Naive thymus-derived CD8-positive, alpha-beta T cell (primary cell): ENCODE measurements at regions not wholly inside any gene's neighbourhood (a gene's known extent, or its start where the extent isn't known, plus 50 kb on each side); places are given as distances from the start of the nearest gene placed in this dataset.

Source experiments
- ATAC-seq, 2 donors: fragments of 150-1000 bp; cut with Tn5 transposase in 1 of 2; sonication (Bioruptor Pico), chemical (Tn5 transposase) in 1 of 2; 1 replicate in 1 of 2; 2 replicates in 1 of 2; pipeline ENCODE4 v1.10.0; 2021; ENCODE audit warnings: mild to moderate bottlenecking in 2 of 2, moderate library complexity in 2 of 2
- POLR2A ChIA-PET: fragments of 350-600 bp; sonication (Branson Sonifier 250); formaldehyde crosslinking; loops from one replicate; lab custom pipeline; 2021; ENCODE audit warnings: antibody characterized with exemption; lab: Charles Lee
- DNase-seq, 10 donors: peaks; one replicate each; pipeline versions ENCODE4 v3.0.0 to v3.0.0-alpha.2; 2020 to 2022
- H3K27ac Mint-ChIP-seq, 10 donors: one replicate each; pipeline ENCODE4 v1.8.0; 2020 to 2022; ENCODE audit warnings: mild to moderate bottlenecking in 10 of 10, mixed read lengths in 10 of 10, moderate library complexity in 4 of 10, inconsistent platforms in 1 of 10
- H3K27me3 Mint-ChIP-seq, 5 donors: one replicate each; pipeline ENCODE4 v1.8.0; 2021 to 2022; ENCODE audit warnings: mixed read lengths in 5 of 5
- H3K36me3 Mint-ChIP-seq, 3 donors: one replicate each; pipeline ENCODE4 v1.8.0; 2020 to 2022; ENCODE audit warnings: mixed read lengths in 3 of 3, mild to moderate bottlenecking in 2 of 3, inconsistent platforms in 1 of 3
- H3K4me1 Mint-ChIP-seq, 4 donors: one replicate each; pipeline ENCODE4 v1.8.0; 2021 to 2022; ENCODE audit warnings: mixed read lengths in 4 of 4
- H3K4me3 Mint-ChIP-seq, 10 donors: one replicate each; pipeline ENCODE4 v1.8.0; 2020 to 2022; ENCODE audit warnings: mild to moderate bottlenecking in 10 of 10, mixed read lengths in 10 of 10, moderate library complexity in 6 of 10, inconsistent platforms in 1 of 10
- H3K9me3 Mint-ChIP-seq, 9 donors: one replicate each; pipeline ENCODE4 v1.8.0; 2020 to 2022; ENCODE audit warnings: mixed read lengths in 9 of 9, mild to moderate bottlenecking in 3 of 9, inconsistent platforms in 1 of 9, moderate library complexity in 1 of 9

GRCh38 chr7:68425377-68425776 lies 1172.9 kb upstream of the AUTS2 start:
- H3K27ac Mint-ChIP-seq: no peak overlapping the region
- no peaks in the 10 kb centered on the region for H3K36me3 Mint-ChIP-seq
- H3K4me3 Mint-ChIP-seq: no peak overlapping the region
- H3K9me3 Mint-ChIP-seq: peaks cover 5 to 31% (median 14%) of the 10 kb centered on the region in 9 donors
- no peaks in the 10 kb centered on the region for H3K4me1 Mint-ChIP-seq
- no peak for DNase-seq
- peaks cover 0 to 3% (median 0%) of the 10 kb centered on the region in 5 donors for H3K27me3 Mint-ChIP-seq
- POLR2A ChIA-PET: no interaction called here
- no peak for ATAC-seq

DNA sequence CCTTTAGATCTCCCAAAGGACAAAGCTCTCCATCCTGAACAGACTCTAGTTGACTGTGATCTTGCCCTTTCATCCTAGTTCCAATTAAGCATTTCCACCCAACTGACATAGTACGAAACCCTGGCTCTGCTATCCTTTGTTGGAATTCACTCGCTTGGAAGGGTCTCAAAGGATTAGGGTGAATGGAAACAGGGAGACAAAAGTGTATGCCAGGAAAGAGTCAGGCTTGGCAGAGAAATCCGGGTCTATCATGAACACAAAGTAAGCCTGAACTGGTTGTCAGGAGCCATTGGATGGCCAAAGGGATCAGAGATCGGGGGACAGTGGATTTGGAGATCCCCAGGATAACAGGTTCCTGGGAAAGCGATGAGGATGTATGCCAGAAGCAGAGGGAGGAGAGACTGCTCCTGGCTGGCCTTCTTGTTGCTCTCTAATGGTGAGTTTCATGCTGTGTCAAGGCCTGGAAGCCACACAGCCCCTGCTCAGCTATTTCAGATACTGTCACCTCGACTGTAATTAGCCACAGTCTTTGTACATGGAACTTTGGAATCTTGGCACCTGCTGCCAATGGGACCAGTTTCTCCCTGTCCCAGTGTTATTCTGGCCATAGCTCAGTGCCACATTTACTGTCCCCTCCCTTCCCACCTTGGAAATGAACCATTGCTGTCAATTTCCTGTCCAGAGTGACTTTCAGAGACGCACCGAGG lies 1168.7 kb upstream of the AUTS2 start:
- POLR2A ChIA-PET: no interaction called here
- no peak overlapping the region for H3K27ac Mint-ChIP-seq
- DNase-seq (no peak), ATAC-seq (no peak)
- no peaks in the 10 kb centered on the region for H3K27me3 Mint-ChIP-seq
- no peaks in the 10 kb centered on the region for H3K36me3 Mint-ChIP-seq
- H3K9me3 Mint-ChIP-seq: peaks cover 7 to 38% (median 11%) of the 10 kb centered on the region in 9 donors
- H3K4me1 Mint-ChIP-seq: no peaks in the 10 kb centered on the region
- H3K4me3 Mint-ChIP-seq: no peak overlapping the region

- Mint-ChIP-seq H3K36me3 (peaks cover 0 to 4% (median 0%) of the 10 kb centered on the region in 3 donors), H3K9me3 (peaks cover 7 to 39% (median 17%) of the 10 kb centered on the region in 9 donors)
Observed at GRCh38 chr7:68432585-68432984, 1165.7 kb upstream of the AUTS2 start.

GRCh38 chr7:68433462-68434070 lies 1164.7 kb upstream of the AUTS2 start:
- Mint-ChIP-seq H3K36me3 (peaks cover 0 to 12% (median 0%) of the 10 kb centered on the region in 3 donors), H3K4me1 (no peaks in the 10 kb centered on the region), H3K27ac (no peak overlapping the region), H3K4me3 (no peak overlapping the region), H3K9me3 (peaks cover 6 to 38% (median 20%) of the 10 kb centered on the region in 9 donors), H3K27me3 (no peaks in the 10 kb centered on the region)
- POLR2A ChIA-PET: no interaction called here
- ATAC-seq: no peak
- DNase-seq: no peak

More at GRCh38 chr7:68432585-68432984, 1165.7 kb upstream of the AUTS2 start:
- ATAC-seq: no peak
- H3K27me3 Mint-ChIP-seq: no peaks in the 10 kb centered on the region
- no peak overlapping the region for H3K27ac Mint-ChIP-seq
- no peak for DNase-seq
- no peaks in the 10 kb centered on the region for H3K4me1 Mint-ChIP-seq
- H3K4me3 Mint-ChIP-seq: no peak overlapping the region
- POLR2A ChIA-PET: no interaction called here

- Mint-ChIP-seq H3K27ac (no peak overlapping the region), H3K9me3 (peaks cover 6 to 42% (median 26%) of the 10 kb centered on the region in 9 donors), H3K36me3 (peaks cover 0 to 17% (median 0%) of the 10 kb centered on the region in 3 donors), H3K4me1 (no peaks in the 10 kb centered on the region), H3K4me3 (no peak overlapping the region), H3K27me3 (no peaks in the 10 kb centered on the region)
- POLR2A ChIA-PET: no interaction called here
- DNase-seq (no peak), ATAC-seq (no peak)
Observed at GRCh38 chr7:68434857-68435256, 1163.4 kb upstream of the AUTS2 start.

DNA sequence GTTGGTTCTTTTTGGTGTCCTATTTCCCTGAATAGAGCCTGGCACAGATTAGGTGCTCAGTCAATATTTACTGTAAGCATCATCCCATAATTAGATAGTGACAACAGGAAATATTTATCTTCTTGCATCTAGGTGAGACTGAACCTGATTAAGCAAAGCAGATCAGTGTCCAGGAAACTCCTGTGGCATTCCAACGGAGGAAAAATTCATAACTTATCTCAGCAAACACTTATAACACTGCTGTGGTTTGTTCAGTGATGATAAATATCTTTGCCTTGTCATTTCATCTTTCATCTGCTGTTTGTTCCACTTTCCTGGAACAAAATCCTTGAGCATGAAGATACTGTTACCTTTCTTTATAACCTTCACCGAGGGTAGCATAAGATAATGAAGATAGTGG lies 1160.3 kb upstream of the AUTS2 start:
- Mint-ChIP-seq H3K27me3 (no peaks in the 10 kb centered on the region), H3K4me1 (no peaks in the 10 kb centered on the region), H3K4me3 (no peak overlapping the region), H3K9me3 (peaks cover 9 to 40% (median 22%) of the 10 kb centered on the region in 9 donors), H3K36me3 (peaks cover 0 to 17% (median 0%) of the 10 kb centered on the region in 3 donors), H3K27ac (no peak overlapping the region)
- POLR2A ChIA-PET: interaction anchor here (0.6 kb wide), 1 partner anchor 22 kb away, joined by 4 read pairs; no protein-coding TSS in a partner anchor
- DNase-seq (no peak), ATAC-seq (no peak)

DNA sequence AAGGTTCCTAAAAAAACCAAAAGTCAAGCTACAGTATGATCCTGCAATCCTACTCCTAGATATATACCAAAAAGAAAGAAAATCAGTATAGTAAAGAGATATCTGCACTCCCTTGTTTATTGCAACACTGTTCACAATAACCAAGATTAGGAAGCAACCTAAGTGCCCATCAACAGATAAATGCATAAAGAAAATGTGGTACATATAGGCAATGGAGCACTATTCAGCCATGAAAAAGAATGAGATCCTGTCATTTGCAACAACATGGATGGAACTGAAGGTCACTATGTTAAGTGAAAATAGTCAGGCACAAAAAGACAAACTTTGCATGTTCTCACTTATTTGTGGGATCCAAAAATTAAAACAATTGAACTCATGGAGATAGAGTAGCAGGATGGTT lies 1159.5 kb upstream of the AUTS2 start:
- Mint-ChIP-seq H3K36me3 (peaks cover 0 to 17% (median 0%) of the 10 kb centered on the region in 3 donors), H3K9me3 (peaks cover 9 to 41% (median 27%) of the 10 kb centered on the region in 9 donors), H3K27me3 (no peaks in the 10 kb centered on the region), H3K4me3 (no peak overlapping the region), H3K27ac (no peak overlapping the region), H3K4me1 (no peaks in the 10 kb centered on the region)
- no peak for DNase-seq
- ATAC-seq: no peak
- POLR2A ChIA-PET: no interaction called here

DNA sequence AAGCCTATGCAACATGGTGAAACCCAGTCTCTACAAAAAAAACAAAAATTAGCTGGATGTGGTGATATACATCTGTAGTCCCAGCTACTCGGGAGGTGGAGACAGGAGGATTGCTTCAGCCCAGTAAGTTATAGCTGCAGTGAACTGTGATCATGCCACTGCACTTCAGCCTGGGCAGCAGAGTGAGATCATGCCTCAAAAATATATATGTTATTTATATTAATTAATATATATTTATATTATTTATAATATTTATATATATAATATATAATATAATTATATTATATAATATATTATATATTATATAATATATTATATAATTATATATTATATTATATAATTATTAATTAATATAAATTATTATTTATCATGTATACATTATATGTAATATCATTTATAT lies 1158.4 kb upstream of the AUTS2 start:
- H3K27me3 Mint-ChIP-seq: no peaks in the 10 kb centered on the region
- ATAC-seq (no peak), DNase-seq (no peak)
- POLR2A ChIA-PET: no interaction called here
- peaks cover 10 to 52% (median 31%) of the 10 kb centered on the region in 9 donors for H3K9me3 Mint-ChIP-seq
- H3K27ac Mint-ChIP-seq: no peak overlapping the region
- H3K36me3 Mint-ChIP-seq: peaks cover 0 to 20% (median 0%) of the 10 kb centered on the region in 3 donors
- H3K4me3 Mint-ChIP-seq: no peak overlapping the region
- H3K4me1 Mint-ChIP-seq: no peaks in the 10 kb centered on the region

- ATAC-seq: no peak
- Mint-ChIP-seq H3K9me3 (peaks cover 10 to 52% (median 33%) of the 10 kb centered on the region in 9 donors), H3K36me3 (peaks cover 0 to 20% (median 0%) of the 10 kb centered on the region in 3 donors)
Observed at GRCh38 chr7:68440866-68441265, 1157.4 kb upstream of the AUTS2 start.

GRCh38 chr7:68441645-68442044 lies 1156.6 kb upstream of the AUTS2 start:
- no peak overlapping the region for H3K27ac Mint-ChIP-seq
- no peaks in the 10 kb centered on the region for H3K4me1 Mint-ChIP-seq
- peaks cover 10 to 51% (median 32%) of the 10 kb centered on the region in 9 donors for H3K9me3 Mint-ChIP-seq
- DNase-seq: no peak
- no peak for ATAC-seq
- H3K4me3 Mint-ChIP-seq: no peak overlapping the region
- POLR2A ChIA-PET: interaction anchor here (0.6 kb wide), 1 partner anchor 501 kb away, joined by 5 read pairs; no protein-coding TSS in a partner anchor
- H3K36me3 Mint-ChIP-seq: peaks cover 0 to 20% (median 0%) of the 10 kb centered on the region in 3 donors
- H3K27me3 Mint-ChIP-seq: no peaks in the 10 kb centered on the region

More at GRCh38 chr7:68440866-68441265, 1157.4 kb upstream of the AUTS2 start:
- H3K4me1 Mint-ChIP-seq: no peaks in the 10 kb centered on the region
- no peaks in the 10 kb centered on the region for H3K27me3 Mint-ChIP-seq
- POLR2A ChIA-PET: no interaction called here
- no peak overlapping the region for H3K27ac Mint-ChIP-seq
- no peak for DNase-seq
- H3K4me3 Mint-ChIP-seq: no peak overlapping the region

DNA sequence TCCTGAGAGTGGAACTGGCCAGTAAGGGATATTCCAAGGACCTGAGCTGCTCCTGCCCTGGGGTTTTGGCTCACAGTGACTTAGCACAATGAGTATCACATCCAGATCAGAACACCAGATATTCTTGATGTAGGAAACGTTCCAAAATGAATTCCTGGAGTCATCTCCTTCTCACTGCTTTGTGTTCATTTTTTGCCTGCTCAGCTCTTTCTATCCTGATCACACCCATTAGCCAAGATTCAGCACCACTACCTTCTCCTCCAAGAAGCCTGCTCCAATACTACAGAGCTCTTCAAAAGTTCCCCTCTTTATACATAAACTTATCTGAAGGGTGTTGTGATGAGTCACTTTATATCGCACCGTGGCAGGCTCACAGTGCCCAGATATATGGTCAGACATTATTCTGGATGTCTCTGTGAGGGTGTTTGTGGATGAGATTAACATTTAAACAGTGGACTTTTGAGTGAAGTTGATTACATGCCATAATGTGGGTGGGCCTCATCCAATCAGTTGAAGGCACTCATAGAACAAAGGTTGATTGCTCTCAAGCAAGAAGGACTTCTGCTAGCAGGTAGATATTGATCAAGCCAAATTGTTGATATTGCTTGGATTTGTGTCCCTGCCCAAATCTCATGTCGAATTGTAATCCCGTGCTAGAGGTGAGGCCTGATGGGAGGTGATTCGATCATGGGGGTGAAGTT lies 1155.2 kb upstream of the AUTS2 start:
- DNase-seq (no peak), ATAC-seq (no peak)
- Mint-ChIP-seq H3K27ac (no peak overlapping the region), H3K27me3 (no peaks in the 10 kb centered on the region), H3K4me1 (no peaks in the 10 kb centered on the region), H3K9me3 (peaks cover 6 to 37% (median 21%) of the 10 kb centered on the region in 9 donors), H3K36me3 (peaks cover 0 to 12% (median 0%) of the 10 kb centered on the region in 3 donors), H3K4me3 (no peak overlapping the region)
- POLR2A ChIA-PET: no interaction called here

DNA sequence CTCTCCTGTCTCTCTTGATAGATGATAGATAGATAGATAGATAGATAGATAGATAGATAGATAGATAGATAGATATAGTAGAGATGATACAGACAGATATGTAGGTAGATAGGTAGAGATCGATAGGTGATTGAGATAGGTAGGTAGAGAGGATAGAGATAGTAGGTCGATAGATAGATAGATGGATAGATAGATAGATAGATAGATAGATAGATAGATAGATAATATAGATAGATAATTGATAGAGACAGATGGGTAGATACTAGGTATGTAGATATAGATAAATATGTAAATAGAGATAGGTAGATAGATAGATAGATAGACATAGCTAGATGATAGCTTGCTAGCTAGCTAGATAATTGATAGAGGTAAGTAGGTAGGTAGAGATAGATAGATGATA lies 1154.2 kb upstream of the AUTS2 start:
- no peak for DNase-seq
- H3K27me3 Mint-ChIP-seq: no peaks in the 10 kb centered on the region
- peaks cover 0 to 3% (median 0%) of the 10 kb centered on the region in 3 donors for H3K36me3 Mint-ChIP-seq
- no peaks in the 10 kb centered on the region for H3K4me1 Mint-ChIP-seq
- ATAC-seq: no peak
- POLR2A ChIA-PET: no interaction called here
- H3K9me3 Mint-ChIP-seq: peaks cover 6 to 34% (median 24%) of the 10 kb centered on the region in 9 donors
- H3K27ac Mint-ChIP-seq: no peak overlapping the region
- no peak overlapping the region for H3K4me3 Mint-ChIP-seq

DNA sequence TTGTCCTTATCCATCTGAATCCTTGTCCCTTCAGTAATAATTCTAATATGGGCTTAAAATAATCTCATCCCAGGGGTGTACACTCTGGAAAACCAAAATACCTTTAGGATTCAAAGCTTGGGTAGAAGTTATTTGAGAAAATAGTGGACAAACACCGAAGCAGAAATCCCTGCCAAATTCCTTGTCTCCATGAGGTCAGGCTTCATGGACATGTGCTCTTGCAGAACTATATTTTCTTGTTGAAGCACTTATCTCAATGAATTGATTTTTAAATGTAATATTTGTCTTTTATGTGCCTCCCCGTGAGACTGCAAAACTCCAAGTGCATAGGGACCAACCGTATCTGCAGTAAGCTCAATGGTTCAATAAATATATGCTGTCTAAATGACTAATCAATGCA lies 1153.3 kb upstream of the AUTS2 start:
- DNase-seq (no peak), ATAC-seq (no peak)
- POLR2A ChIA-PET: no interaction called here
- no peaks in the 10 kb centered on the region for H3K27me3 Mint-ChIP-seq
- peaks cover 6 to 43% (median 22%) of the 10 kb centered on the region in 9 donors for H3K9me3 Mint-ChIP-seq
- no peak overlapping the region for H3K4me3 Mint-ChIP-seq
- H3K27ac Mint-ChIP-seq: no peak overlapping the region
- H3K36me3 Mint-ChIP-seq: peaks cover 0 to 3% (median 0%) of the 10 kb centered on the region in 3 donors
- H3K4me1 Mint-ChIP-seq: no peaks in the 10 kb centered on the region
